Mucosa of stomach (tissue), 1 donor: ENCODE measurements at regions not wholly inside any gene's neighbourhood (a gene's known extent, or its start where the extent isn't known, plus 50 kb on each side); places are given as distances from the start of the nearest gene placed in this dataset.

ENCODE experiments used
- H3K27me3 ChIP-seq: one replicate; pipeline ENCODE4 v1.7.0; 2013; ENCODE audit warnings: mild to moderate bottlenecking, low read length; ENCODE audit not compliant: control insufficient read depth, insufficient read depth
- H3K36me3 ChIP-seq: one replicate; pipeline ENCODE4 v1.7.0; 2013; ENCODE audit warnings: low read length; ENCODE audit not compliant: control insufficient read depth, insufficient read depth
- H3K4me1 ChIP-seq: one replicate; pipeline ENCODE4 v1.7.0; 2013; ENCODE audit warnings: mild to moderate bottlenecking, low read length; ENCODE audit not compliant: control insufficient read depth, insufficient read depth
- H3K4me3 ChIP-seq: one replicate; pipeline ENCODE4 v1.7.0; 2013; ENCODE audit warnings: low read length
- H3K9ac ChIP-seq: one replicate; pipeline ENCODE4 v1.7.0; 2013; ENCODE audit warnings: mild to moderate bottlenecking, low read length, moderate library complexity
- H3K9me3 ChIP-seq: one replicate; pipeline ENCODE4 v1.7.0; 2013; ENCODE audit warnings: mild to moderate bottlenecking, low read length, moderate library complexity; ENCODE audit not compliant: control insufficient read depth
- donor health status: Pancreatic carcinoma.

DNA sequence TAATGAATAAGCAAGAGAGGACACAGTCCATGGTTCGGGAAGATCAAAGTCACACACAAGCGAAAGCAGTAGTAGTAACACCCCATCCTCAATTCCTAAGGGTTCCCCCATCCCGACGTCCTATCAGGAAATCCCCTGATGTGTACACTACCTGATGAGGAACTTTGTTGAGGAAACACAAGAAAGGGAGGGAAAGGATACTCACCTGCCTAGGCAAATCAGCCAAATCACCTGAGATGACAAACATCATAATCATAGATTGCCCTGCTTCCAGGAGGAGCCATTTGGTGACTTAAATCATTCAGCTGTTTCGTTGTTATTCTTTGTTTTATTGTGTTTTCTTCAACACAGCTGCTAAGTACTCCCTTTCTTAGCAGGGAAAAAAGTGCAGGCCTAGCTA, 55.5 kb upstream of the SPOPL start:
- Histone ChIP-seq H3K27me3 (no peaks in the 10 kb centered on the region), H3K36me3 (no peaks in the 10 kb centered on the region), H3K4me1 (no peaks in the 10 kb centered on the region), H3K9me3 (no peaks in the 10 kb centered on the region), H3K4me3 (no peak overlapping the region), H3K9ac (no peak overlapping the region)

DNA sequence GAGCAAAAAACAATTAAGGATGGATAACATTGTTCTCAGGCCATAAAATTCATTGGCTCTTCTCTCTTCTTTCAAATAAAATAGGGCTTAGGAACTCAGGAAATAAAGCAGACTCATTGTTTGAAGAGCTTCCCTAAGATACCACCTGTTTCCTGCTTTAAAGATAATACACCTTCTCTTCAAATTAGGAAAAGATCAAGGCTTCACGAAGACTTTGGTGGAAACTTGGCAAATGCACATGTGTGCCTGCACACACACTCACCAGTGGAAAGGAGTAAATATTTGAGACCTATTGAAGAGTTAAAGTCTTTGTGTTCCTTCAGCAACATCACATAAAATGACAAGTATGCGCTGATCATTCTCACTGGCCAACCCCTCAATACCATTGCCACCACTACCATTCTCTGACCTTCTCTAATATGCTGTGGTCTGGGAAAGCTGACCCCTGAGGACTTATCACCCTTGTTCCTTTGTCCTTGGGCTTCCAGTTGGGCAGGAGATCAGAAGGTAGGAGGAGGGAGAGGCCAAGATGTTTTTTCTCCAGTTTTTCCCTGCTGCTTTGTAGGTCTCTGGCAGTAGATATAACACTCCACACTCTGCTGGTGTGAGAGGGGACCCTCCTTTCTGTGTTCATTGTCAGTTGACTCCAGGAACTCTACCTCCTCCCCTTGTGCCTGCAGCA, 53.5 kb upstream of the SPOPL start:
- H3K27me3 ChIP-seq = no peaks in the 10 kb centered on the region
- H3K4me3 ChIP-seq = no peak overlapping the region
- H3K9ac ChIP-seq = no peak overlapping the region

More for the DNA sequence above, 53.5 kb upstream of the SPOPL start:
- no peaks in the 10 kb centered on the region for H3K9me3 ChIP-seq
- no peaks in the 10 kb centered on the region for H3K36me3 ChIP-seq
- H3K4me1 ChIP-seq = no peaks in the 10 kb centered on the region
